ENCODE measurements at regions not wholly inside any gene's neighbourhood (a gene's known extent, or its start where the extent isn't known, plus 50 kb on each side); places are given as distances from the start of the nearest gene placed in this dataset.
A peak's percentile ranks its signal among the peaks of the same experiment; 100 is the strongest.

DNA sequence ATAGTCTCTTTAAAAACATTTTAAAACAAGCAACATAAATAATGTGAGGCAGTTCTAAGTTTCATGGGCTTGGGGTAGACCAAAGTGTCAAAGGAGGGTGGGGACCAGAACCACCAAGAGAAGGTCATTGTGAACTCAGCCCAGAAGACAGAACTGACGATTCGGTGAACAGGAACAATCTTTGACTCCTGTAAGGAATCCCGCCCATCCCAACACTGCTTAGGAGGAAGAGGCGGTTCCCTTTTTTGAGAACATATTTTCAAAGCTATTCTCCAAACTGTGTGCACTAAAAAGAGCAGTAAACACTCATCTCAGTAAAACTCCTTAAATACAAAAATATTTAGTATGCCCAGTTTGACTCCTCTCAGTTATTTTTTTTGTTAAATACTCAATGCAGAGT is 176.5 kb upstream of the TLE4 start:
- TF ChIP-seq, protein P1, sequence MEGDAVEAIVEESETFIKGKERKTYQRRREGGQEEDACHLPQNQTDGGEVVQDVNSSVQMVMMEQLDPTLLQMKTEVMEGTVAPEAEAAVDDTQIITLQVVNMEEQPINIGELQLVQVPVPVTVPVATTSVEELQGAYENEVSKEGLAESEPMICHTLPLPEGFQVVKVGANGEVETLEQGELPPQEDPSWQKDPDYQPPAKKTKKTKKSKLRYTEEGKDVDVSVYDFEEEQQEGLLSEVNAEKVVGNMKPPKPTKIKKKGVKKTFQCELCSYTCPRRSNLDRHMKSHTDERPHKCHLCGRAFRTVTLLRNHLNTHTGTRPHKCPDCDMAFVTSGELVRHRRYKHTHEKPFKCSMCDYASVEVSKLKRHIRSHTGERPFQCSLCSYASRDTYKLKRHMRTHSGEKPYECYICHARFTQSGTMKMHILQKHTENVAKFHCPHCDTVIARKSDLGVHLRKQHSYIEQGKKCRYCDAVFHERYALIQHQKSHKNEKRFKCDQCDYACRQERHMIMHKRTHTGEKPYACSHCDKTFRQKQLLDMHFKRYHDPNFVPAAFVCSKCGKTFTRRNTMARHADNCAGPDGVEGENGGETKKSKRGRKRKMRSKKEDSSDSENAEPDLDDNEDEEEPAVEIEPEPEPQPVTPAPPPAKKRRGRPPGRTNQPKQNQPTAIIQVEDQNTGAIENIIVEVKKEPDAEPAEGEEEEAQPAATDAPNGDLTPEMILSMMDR (IDR thresholded peaks at IDR 0.05; ENCODE audit: borderline replicate concordance, control extremely low read depth, extremely low read depth, insufficient read depth, missing control alignments) = no peak
- in situ Hi-C loops (cut with MboI; ENCODE audit: low sequenced_read_pairs, unreplicated experiment) = no loop called here
- DNase-seq (ENCODE audit: low spot score) = no peak

DNA sequence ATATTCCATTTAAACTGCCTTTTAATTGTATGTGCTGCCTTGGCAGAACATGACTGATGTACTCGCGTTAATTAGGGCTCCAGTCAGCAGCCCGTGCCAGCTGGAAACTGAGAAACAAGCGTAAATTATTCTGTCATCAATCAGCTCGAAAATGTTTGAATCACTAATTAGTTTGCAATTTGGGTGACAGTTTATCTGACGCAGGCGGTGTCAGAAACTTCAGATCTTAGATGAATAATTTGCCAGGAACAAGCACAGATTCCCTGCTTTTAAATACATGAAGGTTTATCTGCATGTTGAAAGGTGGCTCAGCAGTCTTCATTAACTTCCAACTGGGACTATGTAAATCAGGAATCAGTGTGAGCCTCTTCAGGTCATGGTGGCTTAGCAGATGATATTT is 176.0 kb upstream of the TLE4 start:
- DNase-seq (ENCODE audit: low spot score) = no peak
- in situ Hi-C loops (cut with MboI; ENCODE audit: low sequenced_read_pairs, unreplicated experiment) = no loop called here
- TF ChIP-seq, protein P1 (IDR thresholded peaks at IDR 0.05; ENCODE audit: borderline replicate concordance, control extremely low read depth, extremely low read depth, insufficient read depth, missing control alignments) = no peak

- TF ChIP-seq, protein P1 (IDR thresholded peaks at IDR 0.05; ENCODE audit: borderline replicate concordance, control extremely low read depth, extremely low read depth, insufficient read depth, missing control alignments) = no peak
- DNase-seq (ENCODE audit: low spot score) = no peak
- in situ Hi-C loops (cut with MboI; ENCODE audit: low sequenced_read_pairs, unreplicated experiment) = no loop called here
These were observed 175.6 kb upstream of the TLE4 start for GRCh38 chr9:79396168-79396567.

- TF ChIP-seq, protein P1 (IDR thresholded peaks at IDR 0.05; ENCODE audit: borderline replicate concordance, control extremely low read depth, extremely low read depth, insufficient read depth, missing control alignments) = peak; percentile 3
- DNase-seq (ENCODE audit: low spot score) = no peak
- in situ Hi-C loops (cut with MboI; ENCODE audit: low sequenced_read_pairs, unreplicated experiment) = no loop called here
These were observed 168.3 kb upstream of the TLE4 start for GRCh38 chr9:79403495-79403894.

DNA sequence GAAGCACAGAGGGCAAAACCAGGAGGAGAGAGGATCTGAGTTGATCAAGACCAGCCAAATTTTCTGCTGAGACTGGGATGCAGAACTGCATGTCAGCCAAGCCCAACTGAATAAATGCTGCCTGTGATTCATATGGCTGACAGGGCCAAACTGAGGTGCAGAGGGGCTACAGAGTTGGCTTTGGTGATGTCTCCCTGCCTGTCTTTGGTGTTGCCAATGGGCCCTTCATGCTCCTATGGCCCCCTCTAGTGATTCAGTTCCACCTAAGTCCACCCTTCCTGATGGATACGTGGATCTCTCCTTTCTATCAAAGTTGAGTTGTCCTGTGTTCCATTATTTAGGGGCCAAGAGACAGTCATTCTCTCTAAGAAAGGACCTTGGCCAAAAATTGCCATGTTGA is 163.6 kb upstream of the TLE4 start:
- TF ChIP-seq, protein P1 (IDR thresholded peaks at IDR 0.05; ENCODE audit: borderline replicate concordance, control extremely low read depth, extremely low read depth, insufficient read depth, missing control alignments) = no peak
- no peak for DNase-seq (ENCODE audit: low spot score)
- in situ Hi-C loops (cut with MboI; ENCODE audit: low sequenced_read_pairs, unreplicated experiment) = no loop called here

- in situ Hi-C loops (cut with MboI; ENCODE audit: low sequenced_read_pairs, unreplicated experiment) = no loop called here
- TF ChIP-seq, protein P1 (IDR thresholded peaks at IDR 0.05; ENCODE audit: borderline replicate concordance, control extremely low read depth, extremely low read depth, insufficient read depth, missing control alignments) = no peak
- no peak for DNase-seq (ENCODE audit: low spot score)
These were observed 163.1 kb upstream of the TLE4 start for GRCh38 chr9:79408617-79409016.
